Nephron (organoid): ENCODE measurements at regions not wholly inside any gene's neighbourhood (a gene's known extent, or its start where the extent isn't known, plus 50 kb on each side); places are given as distances from the start of the nearest gene placed in this dataset.

ENCODE experiments used
- H3K27ac Mint-ChIP-seq, 3 experiments: 2 replicates each; pipeline ENCODE4 v1.8.0; 2020; ENCODE audit warnings: mixed read lengths in 3 of 3, mild to moderate bottlenecking in 2 of 3, moderate library complexity in 1 of 3
- H3K27me3 Mint-ChIP-seq: 2 replicates; pipeline ENCODE4 v1.8.0; 2021; ENCODE audit warnings: low read depth, mild to moderate bottlenecking, moderate library complexity, mixed read lengths
- H3K36me3 Mint-ChIP-seq: 2 replicates; pipeline ENCODE4 v1.8.0; 2020; ENCODE audit warnings: low read depth, mixed read lengths
- H3K4me1 Mint-ChIP-seq: 2 replicates; pipeline ENCODE4 v1.8.0; 2020; ENCODE audit warnings: mixed read lengths
- H3K4me3 Mint-ChIP-seq, 3 experiments: 2 replicates each; pipeline ENCODE4 v1.8.0; 2020; ENCODE audit warnings: mild to moderate bottlenecking in 3 of 3, mixed read lengths in 3 of 3, moderate library complexity in 2 of 3
- H3K9me3 Mint-ChIP-seq: 2 replicates; pipeline ENCODE4 v1.8.0; 2020; ENCODE audit warnings: mixed read lengths
- CTCF ChIP-seq, 3 experiments: fragments of 200-600 bp; sonication (generic); IDR thresholded peaks; one replicate each; pipeline ENCODE4 v1.5.0; 2021; ENCODE audit warnings: antibody characterized with exemption in 3 of 3; ENCODE audit not compliant: unreplicated experiment in 3 of 3

GRCh38 chr3:55305696-55306485, 181.2 kb downstream of the WNT5A start:
- TF ChIP-seq CTCF (IDR thresholded peaks at IDR 0.05; ENCODE audit: unreplicated experiment in 3 of 3), result no peak
- Mint-ChIP-seq H3K9me3 (peaks cover 6% of the 10 kb centered on the region), H3K4me3 (no peak overlapping the region), H3K36me3 (no peaks in the 10 kb centered on the region), H3K27me3 (peaks cover 7% of the 10 kb centered on the region), H3K27ac (no peak overlapping the region), H3K4me1 (no peaks in the 10 kb centered on the region)

GRCh38 chr3:55300701-55301100, 186.4 kb downstream of the WNT5A start:
- Mint-ChIP-seq H3K4me1 (no peaks in the 10 kb centered on the region), H3K36me3 (no peaks in the 10 kb centered on the region), H3K27me3 (peaks cover 7% of the 10 kb centered on the region), H3K27ac (no peak overlapping the region), H3K9me3 (peaks cover 8% of the 10 kb centered on the region), H3K4me3 (no peak overlapping the region)
- no peak for TF ChIP-seq CTCF (IDR thresholded peaks at IDR 0.05; ENCODE audit: unreplicated experiment in 3 of 3)

- Mint-ChIP-seq H3K27me3 (peaks cover 8% of the 10 kb centered on the region), H3K4me1 (peaks cover 10% of the 10 kb centered on the region), H3K36me3 (no peaks in the 10 kb centered on the region), H3K27ac (no peak overlapping the region), H3K4me3 (no peak overlapping the region), H3K9me3 (peaks cover 8% of the 10 kb centered on the region)
- TF ChIP-seq CTCF (IDR thresholded peaks at IDR 0.05; ENCODE audit: unreplicated experiment in 3 of 3), result no peak
Measured at GRCh38 chr3:55297706-55298105, 189.4 kb downstream of the WNT5A start.

GRCh38 chr3:55297245-55297644, 189.9 kb downstream of the WNT5A start:
- Mint-ChIP-seq H3K27me3 (peaks cover 6% of the 10 kb centered on the region), H3K36me3 (no peaks in the 10 kb centered on the region), H3K4me1 (peaks cover 13% of the 10 kb centered on the region), H3K9me3 (peaks cover 8% of the 10 kb centered on the region), H3K27ac (no peak overlapping the region), H3K4me3 (no peak overlapping the region)
- no peak for TF ChIP-seq CTCF (IDR thresholded peaks at IDR 0.05; ENCODE audit: unreplicated experiment in 3 of 3)

- TF ChIP-seq CTCF (IDR thresholded peaks at IDR 0.05; ENCODE audit: unreplicated experiment in 3 of 3), result no peak
- H3K9me3 Mint-ChIP-seq, result peaks cover 8% of the 10 kb centered on the region
- peaks cover 13% of the 10 kb centered on the region for H3K4me1 Mint-ChIP-seq
- no peak overlapping the region for H3K4me3 Mint-ChIP-seq
- H3K27ac Mint-ChIP-seq, result no peak overlapping the region
- no peaks in the 10 kb centered on the region for H3K36me3 Mint-ChIP-seq
- peaks cover 6% of the 10 kb centered on the region for H3K27me3 Mint-ChIP-seq
Measured at GRCh38 chr3:55296791-55297190, 190.3 kb downstream of the WNT5A start.

GRCh38 chr3:55296030-55296429, 191.1 kb downstream of the WNT5A start:
- Mint-ChIP-seq H3K36me3 (no peaks in the 10 kb centered on the region), H3K9me3 (peaks cover 8% of the 10 kb centered on the region), H3K4me3 (no peak overlapping the region), H3K27me3 (peaks cover 6% of the 10 kb centered on the region), H3K4me1 (peaks cover 21% of the 10 kb centered on the region), H3K27ac (no peak overlapping the region)
- TF ChIP-seq CTCF (IDR thresholded peaks at IDR 0.05; ENCODE audit: unreplicated experiment in 3 of 3), result no peak
